ENCODE measurements at regions not wholly inside any gene's neighbourhood (a gene's known extent, or its start where the extent isn't known, plus 50 kb on each side); places are given as distances from the start of the nearest gene placed in this dataset.

GRCh38 chr3:117129516-117129915 is 419.9 kb downstream of the TUSC7 start:
- Histone ChIP-seq H2AFZ (ENCODE audit: low read depth, low read length) (no peak overlapping the region), H3K4me3 (ENCODE audit: insufficient read depth, low read depth, low read length) (no peak overlapping the region), H3K27ac (ENCODE audit: low read depth, low read length) (no peak overlapping the region), H3K9ac (ENCODE audit: low read length) (no peak overlapping the region), H3K36me3 (ENCODE audit: insufficient read depth, low read length) (no peaks in the 10 kb centered on the region), H3K27me3 (ENCODE audit: insufficient read depth, low read length) (no peaks in the 10 kb centered on the region), H4K20me1 (ENCODE audit: insufficient read depth, low read length) (no peaks in the 10 kb centered on the region), H3K4me2 (ENCODE audit: low read length) (no peak overlapping the region), H3K4me1 (ENCODE audit: insufficient read depth, low read length) (no peaks in the 10 kb centered on the region), H3K9me3 (ENCODE audit: insufficient read depth, low read depth, low read length) (no peaks in the 10 kb centered on the region), H3K79me2 (ENCODE audit: insufficient read depth, low read length) (no peaks in the 10 kb centered on the region)
- H3K4me1 Mint-ChIP-seq (ENCODE audit: low read depth, unreplicated experiment), result no peaks in the 10 kb centered on the region
- TF ChIP-seq EZH2 (IDR thresholded peaks at IDR 0.05; ENCODE audit: insufficient read depth, low read length), result no peak
- no peak for TF ChIP-seq CTCF (IDR thresholded peaks at IDR 0.05; ENCODE audit: insufficient read depth, low read depth, low read length)
- no peaks in the 10 kb centered on the region for H3K36me3 Mint-ChIP-seq (ENCODE audit: low read depth, unreplicated experiment)
- no peak overlapping the region for H3K4me3 Mint-ChIP-seq (ENCODE audit: unreplicated experiment)
- H3K9me3 Mint-ChIP-seq (ENCODE audit: unreplicated experiment), result no peaks in the 10 kb centered on the region
- DNase-seq (ENCODE audit: low read depth) (no peak), FAIRE-seq (no peak)
- no peak overlapping the region for H3K27ac Mint-ChIP-seq (ENCODE audit: unreplicated experiment)
- no peaks in the 10 kb centered on the region for H3K27me3 Mint-ChIP-seq (ENCODE audit: low read depth, unreplicated experiment)

GRCh38 chr3:117130222-117130621 is 420.6 kb downstream of the TUSC7 start:
- H3K4me1 ChIP-seq (ENCODE audit: insufficient read depth, low read length), result no peaks in the 10 kb centered on the region
- Mint-ChIP-seq H3K9me3 (ENCODE audit: unreplicated experiment) (no peaks in the 10 kb centered on the region), H3K4me3 (ENCODE audit: unreplicated experiment) (no peak overlapping the region), H3K36me3 (ENCODE audit: low read depth, unreplicated experiment) (no peaks in the 10 kb centered on the region), H3K27me3 (ENCODE audit: low read depth, unreplicated experiment) (no peaks in the 10 kb centered on the region), H3K27ac (ENCODE audit: unreplicated experiment) (no peak overlapping the region), H3K4me1 (ENCODE audit: low read depth, unreplicated experiment) (no peaks in the 10 kb centered on the region)
- TF ChIP-seq EZH2 (IDR thresholded peaks at IDR 0.05; ENCODE audit: insufficient read depth, low read length) (no peak), CTCF (IDR thresholded peaks at IDR 0.05; ENCODE audit: insufficient read depth, low read depth, low read length) (no peak)
- H3K79me2 ChIP-seq (ENCODE audit: insufficient read depth, low read length), result no peaks in the 10 kb centered on the region
- FAIRE-seq (no peak), DNase-seq (ENCODE audit: low read depth) (no peak)
- no peak overlapping the region for H2AFZ ChIP-seq (ENCODE audit: low read depth, low read length)
- no peak overlapping the region for H3K27ac ChIP-seq (ENCODE audit: low read depth, low read length)
- H4K20me1 ChIP-seq (ENCODE audit: insufficient read depth, low read length), result no peaks in the 10 kb centered on the region
- H3K9ac ChIP-seq (ENCODE audit: low read length), result no peak overlapping the region
- H3K9me3 ChIP-seq (ENCODE audit: insufficient read depth, low read depth, low read length), result no peaks in the 10 kb centered on the region
- no peak overlapping the region for H3K4me2 ChIP-seq (ENCODE audit: low read length)
- no peaks in the 10 kb centered on the region for H3K36me3 ChIP-seq (ENCODE audit: insufficient read depth, low read length)
- H3K4me3 ChIP-seq (ENCODE audit: insufficient read depth, low read depth, low read length), result no peak overlapping the region
- no peaks in the 10 kb centered on the region for H3K27me3 ChIP-seq (ENCODE audit: insufficient read depth, low read length)

- no peaks in the 10 kb centered on the region for H3K4me1 ChIP-seq (ENCODE audit: insufficient read depth, low read length)
- H3K4me3 ChIP-seq (ENCODE audit: insufficient read depth, low read depth, low read length), result no peak overlapping the region
- no peaks in the 10 kb centered on the region for H3K9me3 Mint-ChIP-seq (ENCODE audit: unreplicated experiment)
- H3K36me3 ChIP-seq (ENCODE audit: insufficient read depth, low read length), result no peaks in the 10 kb centered on the region
- no peaks in the 10 kb centered on the region for H3K27me3 Mint-ChIP-seq (ENCODE audit: low read depth, unreplicated experiment)
- no peak overlapping the region for H3K4me3 Mint-ChIP-seq (ENCODE audit: unreplicated experiment)
- H3K9ac ChIP-seq (ENCODE audit: low read length), result no peak overlapping the region
- DNase-seq (ENCODE audit: low read depth) (no peak), FAIRE-seq (no peak)
- no peak overlapping the region for H3K27ac ChIP-seq (ENCODE audit: low read depth, low read length)
- no peak overlapping the region for H2AFZ ChIP-seq (ENCODE audit: low read depth, low read length)
- H3K79me2 ChIP-seq (ENCODE audit: insufficient read depth, low read length), result no peaks in the 10 kb centered on the region
- TF ChIP-seq CTCF (IDR thresholded peaks at IDR 0.05; ENCODE audit: insufficient read depth, low read depth, low read length) (no peak), EZH2 (IDR thresholded peaks at IDR 0.05; ENCODE audit: insufficient read depth, low read length) (no peak)
- H3K36me3 Mint-ChIP-seq (ENCODE audit: low read depth, unreplicated experiment), result no peaks in the 10 kb centered on the region
- H3K27me3 ChIP-seq (ENCODE audit: insufficient read depth, low read length), result no peaks in the 10 kb centered on the region
- H3K27ac Mint-ChIP-seq (ENCODE audit: unreplicated experiment), result no peak overlapping the region
- H4K20me1 ChIP-seq (ENCODE audit: insufficient read depth, low read length), result no peaks in the 10 kb centered on the region
- no peak overlapping the region for H3K4me2 ChIP-seq (ENCODE audit: low read length)
- H3K4me1 Mint-ChIP-seq (ENCODE audit: low read depth, unreplicated experiment), result no peaks in the 10 kb centered on the region
- no peaks in the 10 kb centered on the region for H3K9me3 ChIP-seq (ENCODE audit: insufficient read depth, low read depth, low read length)
Observed at GRCh38 chr3:117131259-117131658, 421.7 kb downstream of the TUSC7 start.

All from astrocyte (in vitro differentiated cells and primary cell).